Adrenal gland (tissue), 9 donors: ENCODE measurements at regions not wholly inside any gene's neighbourhood (a gene's known extent, or its start where the extent isn't known, plus 50 kb on each side); places are given as distances from the start of the nearest gene placed in this dataset.

Experiments
- DNase-seq, 7 donors: peaks; one replicate each; pipeline ENCODE4 v3.0.0-alpha.2; 2019 to 2020
- H3K27ac ChIP-seq, 5 donors: fragments of 200-600 bp; sonication (generic) in 4 of 5; 1 replicate in 3 of 5; 2 replicates in 2 of 5; pipeline versions ENCODE4 v1.5.1 to v1.8.0; 2016 to 2020; ENCODE audit warnings: mild to moderate bottlenecking in 1 of 5
- H3K27me3 ChIP-seq: fragments of 200-600 bp; 2 replicates; pipeline ENCODE4 v1.8.0; 2021
- H3K36me3 ChIP-seq, 2 donors: fragments of 200-600 bp; replicated peaks in 1 of 2; 1 replicate in 1 of 2; 2 replicates in 1 of 2; pipeline versions ENCODE4 v1.5.1 to v1.8.0; 2018 to 2022
- H3K4me1 ChIP-seq, 2 donors: fragments of 200-600 bp; replicated peaks in 1 of 2; 1 replicate in 1 of 2; 2 replicates in 1 of 2; pipeline versions ENCODE4 v1.5.1 to v1.8.0; 2018 to 2021
- H3K4me3 ChIP-seq, 4 donors: fragments of 200-600 bp; sonication (generic) in 3 of 4; one replicate each; pipeline ENCODE4 v1.5.1; 2016 to 2018
- H3K9me3 ChIP-seq, 3 donors: fragments of 200-600 bp; sonication (generic) in 1 of 3; replicated peaks in 1 of 3; 1 replicate in 2 of 3; 2 replicates in 1 of 3; pipeline versions ENCODE4 v1.5.1 to v1.8.0; 2016 to 2021
- POLR2A ChIP-seq, 2 donors: fragments of 450-650 bp; IDR thresholded peaks; one replicate each; pipeline ENCODE4 v1.6.1; 2017; ENCODE audit warnings: antibody characterized with exemption in 2 of 2, mild to moderate bottlenecking in 2 of 2, moderate library complexity in 1 of 2
- WGBS, 4 donors: extraction: QIAGEN DNeasy Blood & Tissue Kit in 2 of 4; methylation state at CpG; one replicate each; pipeline versions ENCODE4 v1.1.5 to v1.1.7; 2013 to 2017; 5-methylcytosine and 5-hydroxymethylcytosine counted together
- intact Hi-C, 2 donors: fragments of 100-400 bp; cut with DNase I; formaldehyde crosslinking; loops; one replicate each; pipeline versions ENCODE4 v1.14.1 to v1.15.0; 2022 to 2023
- TF ChIP-seq, protein P1 (sequence below), 6 experiments: fragments of 450-650 bp in 4 of 6; fragments of 200-600 bp in 2 of 6; sonication (generic) in 1 of 6; IDR thresholded peaks; 1 replicate in 5 of 6; 2 replicates in 1 of 6; pipeline versions ENCODE4 v1.5.1 to v1.8.0; 2016 to 2021; ENCODE audit warnings: antibody characterized with exemption in 6 of 6, mild to moderate bottlenecking in 2 of 6, moderate library complexity in 1 of 6
- donor health status: healthy with polysubstance abuse.
- donor health status: Bipolar disorder and iron deficiency.
- donor health status: DM: yes; HTN: yes; CAD: no.
- donor health status: DM: no; HTN: no; CAD: no.
- donor health status: DM: no; HTN: no; CAD: no.

DNA sequence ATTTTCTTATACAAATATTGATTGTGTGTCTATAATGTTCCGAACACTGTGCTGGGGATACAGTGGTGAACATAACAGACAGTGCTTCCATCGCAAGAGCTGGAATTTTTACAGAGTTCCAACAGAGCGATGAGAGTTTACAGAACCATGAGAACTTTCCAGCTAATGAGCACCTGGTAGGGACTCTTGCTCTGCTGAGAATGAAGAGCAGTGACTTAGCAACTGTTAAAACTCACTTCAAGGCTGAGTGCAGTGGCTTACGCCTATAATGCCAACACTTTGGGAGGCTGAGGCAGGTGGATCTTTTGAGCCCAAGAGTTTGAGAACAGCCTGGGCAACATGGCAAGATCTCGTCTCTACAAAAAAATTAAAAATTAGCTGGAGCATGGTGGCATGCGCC lies 113.8 kb upstream of the DIO2 start:
- intact Hi-C loops, result no loop called here
- no peak for DNase-seq
- Histone ChIP-seq H3K36me3 (no peaks in the 10 kb centered on the region), H3K4me1 (no peaks in the 10 kb centered on the region), H3K4me3 (no peak overlapping the region), H3K27ac (no peak overlapping the region), H3K27me3 (no peaks in the 10 kb centered on the region), H3K9me3 (peaks cover 0 to 11% (median 0%) of the 10 kb centered on the region in 3 donors)
- TF ChIP-seq POLR2A (IDR thresholded peaks at IDR 0.05), result no peak
- TF ChIP-seq, protein P1, sequence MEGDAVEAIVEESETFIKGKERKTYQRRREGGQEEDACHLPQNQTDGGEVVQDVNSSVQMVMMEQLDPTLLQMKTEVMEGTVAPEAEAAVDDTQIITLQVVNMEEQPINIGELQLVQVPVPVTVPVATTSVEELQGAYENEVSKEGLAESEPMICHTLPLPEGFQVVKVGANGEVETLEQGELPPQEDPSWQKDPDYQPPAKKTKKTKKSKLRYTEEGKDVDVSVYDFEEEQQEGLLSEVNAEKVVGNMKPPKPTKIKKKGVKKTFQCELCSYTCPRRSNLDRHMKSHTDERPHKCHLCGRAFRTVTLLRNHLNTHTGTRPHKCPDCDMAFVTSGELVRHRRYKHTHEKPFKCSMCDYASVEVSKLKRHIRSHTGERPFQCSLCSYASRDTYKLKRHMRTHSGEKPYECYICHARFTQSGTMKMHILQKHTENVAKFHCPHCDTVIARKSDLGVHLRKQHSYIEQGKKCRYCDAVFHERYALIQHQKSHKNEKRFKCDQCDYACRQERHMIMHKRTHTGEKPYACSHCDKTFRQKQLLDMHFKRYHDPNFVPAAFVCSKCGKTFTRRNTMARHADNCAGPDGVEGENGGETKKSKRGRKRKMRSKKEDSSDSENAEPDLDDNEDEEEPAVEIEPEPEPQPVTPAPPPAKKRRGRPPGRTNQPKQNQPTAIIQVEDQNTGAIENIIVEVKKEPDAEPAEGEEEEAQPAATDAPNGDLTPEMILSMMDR (IDR thresholded peaks at IDR 0.05), result no peak
- 91 to 94% (median 92%) methylated on average over 6 of the region's 6 CpGs for WGBS, 4 donors

DNA sequence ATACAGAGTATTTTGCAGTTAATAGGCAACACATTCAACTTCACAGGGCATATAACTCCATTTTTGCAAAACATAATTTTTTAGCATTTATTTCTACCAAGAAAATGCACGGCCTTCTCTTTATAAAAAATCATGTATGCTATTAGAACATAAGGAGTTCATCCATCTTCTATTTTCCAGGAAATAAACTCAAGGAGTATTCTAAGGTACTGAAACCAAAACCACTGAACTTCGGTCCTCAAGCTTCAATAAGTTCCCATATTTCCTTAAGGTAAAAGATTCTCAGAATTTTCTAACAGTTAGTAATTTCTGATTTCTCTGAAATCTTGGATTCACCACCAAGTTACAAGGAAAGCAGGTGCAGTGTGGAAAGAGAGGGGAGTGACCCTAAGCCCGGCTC lies 113.3 kb upstream of the DIO2 start:
- WGBS, 4 donors, result 81 to 91% (median 86%) methylated on average over 3 of the region's 3 CpGs
- intact Hi-C loops, result no loop called here
- Histone ChIP-seq H3K27me3 (no peaks in the 10 kb centered on the region), H3K36me3 (no peaks in the 10 kb centered on the region), H3K4me3 (no peak overlapping the region), H3K4me1 (no peaks in the 10 kb centered on the region), H3K9me3 (peaks cover 0 to 11% (median 0%) of the 10 kb centered on the region in 3 donors), H3K27ac (no peak overlapping the region)
- DNase-seq, result no peak
- no peak for TF ChIP-seq POLR2A (IDR thresholded peaks at IDR 0.05)
- TF ChIP-seq, protein P1 (IDR thresholded peaks at IDR 0.05), result no peak

- Histone ChIP-seq H3K9me3 (peaks cover 0 to 11% (median 0%) of the 10 kb centered on the region in 3 donors), H3K4me3 (no peak overlapping the region), H3K27ac (no peak overlapping the region), H3K27me3 (no peaks in the 10 kb centered on the region), H3K4me1 (no peaks in the 10 kb centered on the region), H3K36me3 (no peaks in the 10 kb centered on the region)
- DNase-seq, result no peak
- intact Hi-C loops, result no loop called here
- TF ChIP-seq, protein P1 (IDR thresholded peaks at IDR 0.05), result no peak
- no peak for TF ChIP-seq POLR2A (IDR thresholded peaks at IDR 0.05)
- 53 to 68% (median 56%) methylated on average over 2 of the region's 2 CpGs for WGBS, 4 donors
Observed at GRCh38 chr14:80323038-80323665, 111.8 kb upstream of the DIO2 start.

DNA sequence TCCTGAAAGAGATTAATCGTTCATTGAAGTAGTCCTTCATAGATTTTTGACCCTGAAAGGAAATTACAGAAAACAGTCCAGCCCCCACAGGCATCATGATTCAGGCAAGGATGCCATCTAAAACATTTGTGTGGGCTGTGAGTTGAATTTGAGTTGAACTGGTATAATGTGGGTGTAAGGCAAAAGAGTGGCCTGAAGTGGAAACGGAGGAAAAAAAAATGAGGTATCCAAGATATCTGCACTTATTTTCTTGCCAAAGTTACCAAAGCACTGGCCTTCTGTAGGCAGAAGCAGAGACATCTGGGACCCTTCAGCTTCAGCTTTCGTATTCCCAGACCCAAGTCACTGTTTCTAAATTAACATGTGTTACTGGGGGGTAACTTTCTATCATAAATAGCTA lies 105.1 kb upstream of the DIO2 start:
- TF ChIP-seq, protein P1 (IDR thresholded peaks at IDR 0.05), result no peak
- TF ChIP-seq POLR2A (IDR thresholded peaks at IDR 0.05), result no peak
- DNase-seq, result no peak
- Histone ChIP-seq H3K27me3 (no peaks in the 10 kb centered on the region), H3K4me3 (no peak overlapping the region), H3K4me1 (no peaks in the 10 kb centered on the region), H3K9me3 (peaks cover 0 to 11% (median 0%) of the 10 kb centered on the region in 3 donors), H3K27ac (no peak overlapping the region), H3K36me3 (no peaks in the 10 kb centered on the region)
- 54 to 60% (median 57%) methylated on average over 3 of the region's 3 CpGs for whole genome bisulfite sequencing, 4 donors
- intact Hi-C loops, result no loop called here
